Putamen (tissue), 1 donor: ENCODE measurements at regions not wholly inside any gene's neighbourhood (a gene's known extent, or its start where the extent isn't known, plus 50 kb on each side); places are given as distances from the start of the nearest gene placed in this dataset.
"Not testable (repeated sequence)": the region's sequence is repeated elsewhere in the genome, so short reads cannot be mapped to it uniquely, and the experiment has no call there.

Experiments used
- DNase-seq: peaks from one replicate; pipeline ENCODE4 v3.0.0-alpha.2; 2016; ENCODE audit warnings: low spot score

GRCh38 chr12:114616081-114616480 is 67.9 kb downstream of the TBX3 start:
- DNase-seq, result no peak

DNA sequence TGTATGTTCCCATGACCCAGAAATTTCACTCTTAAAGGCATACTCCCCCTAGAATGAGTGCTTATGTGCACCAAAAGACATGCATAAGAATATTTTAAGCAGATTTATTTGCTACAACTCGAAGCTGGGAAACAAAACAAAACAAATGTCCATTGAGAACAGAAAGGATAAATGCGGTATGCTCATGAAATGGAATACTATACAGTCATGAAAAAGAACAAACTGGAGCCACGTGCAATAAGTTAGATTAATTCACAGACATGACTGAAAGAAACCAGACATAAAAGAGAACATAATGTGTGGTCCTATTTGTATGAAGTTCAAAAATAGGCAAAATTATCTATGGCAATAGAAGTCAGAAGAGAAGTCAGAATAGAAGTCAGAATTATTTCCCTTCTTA is 69.9 kb downstream of the TBX3 start:
- DNase-seq, result no peak

DNA sequence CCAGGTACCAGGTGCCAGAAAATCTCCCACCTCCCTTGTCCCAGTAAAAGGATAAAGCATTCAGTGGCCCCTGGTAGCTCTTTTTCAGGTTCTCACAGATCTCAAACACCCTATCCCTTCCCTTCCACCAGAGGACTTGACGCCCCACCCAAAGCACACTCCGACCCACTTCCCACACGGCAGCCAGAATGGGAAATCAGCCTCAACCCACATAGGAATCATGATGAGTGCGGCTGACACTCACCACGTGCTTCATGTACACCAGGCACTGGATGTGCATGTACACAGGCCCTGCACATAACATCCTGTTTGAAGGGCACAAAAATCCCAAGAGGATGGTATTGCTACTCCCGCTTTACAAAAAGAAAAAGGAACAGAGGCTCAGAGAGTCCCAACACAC is 71.9 kb downstream of the TBX3 start:
- DNase-seq, result no peak

DNA sequence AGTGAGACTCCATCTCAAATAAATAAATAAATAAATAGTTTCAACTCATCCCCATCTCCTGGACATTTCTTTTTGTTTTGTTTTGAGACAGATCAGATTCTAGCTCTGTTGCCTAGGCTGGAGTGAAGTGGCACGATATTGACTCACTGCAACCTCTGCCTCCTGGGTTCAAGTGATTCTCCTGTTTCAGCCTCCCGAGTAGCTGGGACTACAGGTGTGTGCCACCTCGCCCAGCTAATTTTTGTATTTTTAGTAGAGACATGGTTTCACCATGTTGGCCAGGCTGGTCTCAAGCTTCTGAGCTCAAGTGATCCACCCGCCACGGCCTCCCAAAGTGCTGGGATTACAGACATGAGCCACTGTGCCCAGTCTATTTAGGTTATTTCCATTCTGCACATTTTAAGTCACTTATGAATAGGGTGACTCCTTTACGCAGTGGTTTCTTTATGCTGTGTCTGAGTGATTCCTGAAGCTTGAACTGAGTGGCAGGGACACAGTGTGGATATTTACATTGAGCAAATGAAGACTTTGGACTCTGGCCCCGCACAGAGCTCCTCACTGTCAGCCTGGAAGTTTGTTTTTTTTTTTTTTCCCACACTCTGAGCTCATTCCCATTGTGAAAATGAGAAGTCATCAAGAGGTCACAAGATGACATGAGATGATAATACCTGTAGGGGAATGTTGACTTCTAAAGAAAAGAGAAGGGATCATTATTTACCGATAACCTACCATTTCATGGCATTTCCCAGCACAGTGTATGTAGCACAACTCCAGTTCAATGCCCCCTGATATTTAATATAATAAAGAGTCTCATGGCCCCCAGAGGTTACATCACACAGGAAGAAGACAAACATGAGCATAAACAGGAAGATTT is 72.6 kb downstream of the TBX3 start:
- no peak for DNase-seq

DNA sequence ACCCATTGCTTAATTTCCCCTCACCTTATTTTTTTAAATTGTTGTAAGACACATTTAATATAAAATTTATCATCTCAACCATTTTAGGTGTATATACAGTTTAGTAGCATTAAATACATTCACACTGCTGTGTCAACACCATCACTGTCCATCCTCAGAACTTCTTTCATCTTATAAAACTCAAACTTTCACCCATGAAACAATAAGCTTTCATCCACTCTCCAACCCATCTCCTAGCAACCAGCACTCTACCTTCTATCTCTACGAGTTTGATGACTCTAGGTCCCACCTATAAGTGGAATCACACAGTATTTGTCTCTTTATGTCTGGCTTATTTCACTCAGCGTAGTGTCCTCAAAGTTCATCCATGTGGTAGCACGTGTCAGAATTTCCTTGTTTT is 75.5 kb downstream of the TBX3 start:
- no peak for DNase-seq

- no peak for DNase-seq
Measured at GRCh38 chr12:114605918-114606317, 78.1 kb downstream of the TBX3 start.

- no peak for DNase-seq
Measured at GRCh38 chr12:114604606-114605005, 79.4 kb downstream of the TBX3 start.

DNA sequence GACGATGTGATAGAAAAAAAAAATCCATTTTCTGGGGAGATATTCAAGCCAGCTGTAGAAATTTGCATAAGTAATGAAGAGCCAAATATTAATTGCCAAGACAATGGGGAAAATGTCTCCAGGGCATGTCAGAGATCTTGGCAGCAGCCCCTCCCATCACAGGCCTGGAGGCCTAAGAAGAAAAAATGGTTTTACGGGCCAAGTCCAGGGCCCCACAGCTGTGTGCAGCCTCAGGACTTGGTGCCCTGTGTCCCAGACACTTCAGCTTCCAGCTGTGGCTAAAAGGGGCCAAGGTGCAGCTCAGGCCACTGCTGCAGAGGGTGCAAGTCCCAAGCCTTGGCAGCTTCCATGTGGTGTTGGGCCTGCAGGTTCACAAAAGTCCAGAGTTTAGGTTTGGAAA is 83.4 kb downstream of the TBX3 start:
- DNase-seq, result not testable (repeated sequence)

- no peak for DNase-seq
Measured at GRCh38 chr12:114598111-114598510, 85.9 kb downstream of the TBX3 start.

DNA sequence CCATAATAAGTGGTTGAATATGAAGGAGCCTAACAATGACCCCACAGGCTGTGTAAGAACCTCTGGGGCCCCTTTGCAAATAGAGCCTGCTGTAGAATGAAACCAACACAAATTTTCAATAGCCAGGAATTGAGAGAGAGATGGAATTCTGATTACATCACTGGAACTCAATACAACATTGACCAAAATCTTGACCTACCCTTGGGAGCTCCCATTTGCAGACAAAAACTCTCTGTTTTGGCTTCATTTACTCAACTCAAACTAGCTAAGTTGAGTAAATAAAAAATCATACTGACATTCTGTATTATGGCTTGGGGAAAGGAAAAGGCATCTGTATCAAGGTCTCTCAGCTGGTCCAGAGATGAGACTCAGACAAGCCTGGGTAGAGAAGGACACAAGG is 91.0 kb downstream of the TBX3 start:
- DNase-seq, result no peak

DNA sequence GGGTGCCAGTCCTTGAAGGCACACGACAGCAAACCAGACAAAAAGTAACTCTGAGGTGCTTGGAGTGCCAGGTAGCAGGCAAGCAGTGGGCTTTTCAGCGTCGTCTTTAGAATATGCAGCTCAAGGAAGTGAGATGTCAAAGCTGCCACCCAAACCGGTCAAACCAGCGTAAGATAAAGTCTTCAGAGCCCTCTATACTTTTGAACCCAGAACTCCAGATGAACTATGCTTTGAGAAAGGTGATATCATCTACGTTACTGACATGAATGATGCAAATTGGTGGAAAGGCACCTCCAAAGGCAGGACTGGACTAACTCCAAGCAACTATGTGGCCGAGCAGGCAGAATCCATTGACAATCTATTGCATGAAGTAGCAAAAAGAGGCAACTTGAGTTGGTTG is 95.9 kb downstream of the TBX3 start:
- no peak for DNase-seq

GRCh38 chr12:114580306-114580705 is 103.7 kb downstream of the TBX3 start:
- DNase-seq, result no peak

GRCh38 chr12:114579389-114579788 is 104.6 kb downstream of the TBX3 start:
- DNase-seq, result no peak

GRCh38 chr12:114562654-114563053 is 121.3 kb downstream of the TBX3 start:
- DNase-seq, result no peak

GRCh38 chr12:114555451-114555850 is 128.5 kb downstream of the TBX3 start:
- no peak for DNase-seq

DNA sequence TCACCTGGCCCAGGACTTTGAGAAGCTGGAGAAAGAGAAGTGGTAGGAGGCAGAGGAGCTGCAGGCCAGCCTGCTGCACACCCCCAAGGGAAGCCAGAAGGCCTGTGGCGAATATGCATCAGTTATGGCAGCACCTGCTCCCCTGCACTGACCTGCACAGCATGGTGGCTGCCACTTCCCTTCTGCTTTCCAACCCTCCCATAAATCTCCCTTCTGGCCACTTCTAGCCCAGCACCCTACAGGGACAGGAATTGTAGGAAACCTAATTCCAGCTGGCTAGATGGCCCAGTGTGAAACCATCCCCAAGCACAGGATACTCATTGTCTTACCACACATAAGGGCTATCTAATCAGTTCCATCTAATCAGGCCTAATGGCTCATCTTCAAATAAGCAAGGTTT is 136.3 kb downstream of the TBX3 start:
- DNase-seq, result no peak

GRCh38 chr12:114530417-114530816 is 124.5 kb upstream of the TBX5 start:
- no peak for DNase-seq

- no peak for DNase-seq
Measured at GRCh38 chr12:114529966-114530365, 124.0 kb upstream of the TBX5 start.

- DNase-seq, result no peak
Measured at GRCh38 chr12:114528766-114529165, 122.8 kb upstream of the TBX5 start.

DNA sequence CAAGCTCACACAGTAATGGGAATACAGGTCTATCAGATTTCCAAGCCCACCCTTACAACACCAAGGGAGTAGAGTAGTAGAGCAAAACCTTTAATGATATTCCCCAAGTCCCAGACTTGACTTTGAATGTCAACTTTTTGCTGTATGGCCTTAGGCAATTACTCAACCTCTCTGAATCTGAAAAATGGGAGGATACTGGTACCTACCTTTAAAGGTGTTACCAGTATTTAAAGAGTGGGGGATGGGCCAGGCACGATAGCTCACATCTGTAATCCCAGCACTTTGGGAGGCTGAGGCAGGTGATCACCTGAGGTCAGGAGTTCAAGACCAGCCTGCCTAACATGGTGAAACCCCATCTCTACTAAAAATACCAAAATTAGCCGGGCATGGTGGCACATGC is 115.2 kb upstream of the TBX5 start:
- not testable (repeated sequence) for DNase-seq

- DNase-seq, result no peak
Measured at GRCh38 chr12:114512351-114512750, 106.4 kb upstream of the TBX5 start.

DNA sequence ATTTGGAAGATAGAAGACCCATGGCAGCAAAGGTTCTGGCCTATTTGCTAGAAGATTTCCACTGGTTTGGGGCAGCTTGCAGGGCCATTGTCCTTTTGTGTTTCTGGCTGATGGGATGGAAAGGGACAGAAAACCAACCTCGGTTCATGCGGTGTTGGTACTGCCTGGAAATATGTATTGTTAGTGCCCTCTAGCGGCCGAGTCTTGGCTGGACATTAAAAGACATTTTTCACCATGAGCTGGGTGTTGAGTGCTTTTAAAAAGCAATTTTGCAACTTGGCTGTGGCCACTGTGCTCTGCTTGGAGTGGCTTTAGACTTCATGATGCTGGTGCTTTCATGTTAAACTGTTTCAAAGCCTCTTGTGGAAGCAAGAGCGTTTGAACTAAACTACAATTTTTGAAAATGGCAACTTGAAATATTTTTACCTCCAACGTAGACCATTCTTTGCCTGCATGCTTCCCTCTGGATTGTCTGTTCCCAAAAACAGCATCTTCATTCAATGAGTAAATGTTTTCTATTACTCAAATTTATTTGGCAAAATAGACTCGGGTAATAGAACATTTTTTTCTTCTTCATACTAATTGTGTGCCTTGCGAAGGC is 102.7 kb upstream of the TBX5 start:
- peak; percentile 73 for DNase-seq

- no peak for DNase-seq
Measured at GRCh38 chr12:114506651-114507050, 100.7 kb upstream of the TBX5 start.

DNA sequence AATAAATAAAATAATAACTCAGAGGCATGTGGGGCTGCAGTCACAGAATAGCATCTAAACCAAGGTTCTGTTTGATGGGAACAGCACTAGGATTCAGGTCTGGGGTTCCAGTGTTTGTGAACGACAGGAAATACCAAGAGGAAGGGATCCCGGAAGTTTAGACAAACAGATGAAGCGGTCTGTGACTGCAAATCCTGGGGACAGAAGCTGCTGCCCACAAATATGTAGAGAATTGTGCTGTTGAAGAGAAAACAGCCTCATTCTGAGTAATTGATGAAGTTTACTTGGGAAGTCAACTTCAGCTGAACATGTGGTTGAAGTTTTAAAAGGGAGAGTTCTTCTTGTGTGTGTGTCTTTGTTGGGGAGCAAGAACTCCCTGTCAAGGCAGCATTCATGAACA is 98.4 kb upstream of the TBX5 start:
- no peak for DNase-seq
